ENCODE measurements at regions not wholly inside any gene's neighbourhood (a gene's known extent, or its start where the extent isn't known, plus 50 kb on each side); places are given as distances from the start of the nearest gene placed in this dataset.
"Not testable (repeated sequence)": the region's sequence is repeated elsewhere in the genome, so short reads cannot be mapped to it uniquely, and the experiment has no call there.

DNA sequence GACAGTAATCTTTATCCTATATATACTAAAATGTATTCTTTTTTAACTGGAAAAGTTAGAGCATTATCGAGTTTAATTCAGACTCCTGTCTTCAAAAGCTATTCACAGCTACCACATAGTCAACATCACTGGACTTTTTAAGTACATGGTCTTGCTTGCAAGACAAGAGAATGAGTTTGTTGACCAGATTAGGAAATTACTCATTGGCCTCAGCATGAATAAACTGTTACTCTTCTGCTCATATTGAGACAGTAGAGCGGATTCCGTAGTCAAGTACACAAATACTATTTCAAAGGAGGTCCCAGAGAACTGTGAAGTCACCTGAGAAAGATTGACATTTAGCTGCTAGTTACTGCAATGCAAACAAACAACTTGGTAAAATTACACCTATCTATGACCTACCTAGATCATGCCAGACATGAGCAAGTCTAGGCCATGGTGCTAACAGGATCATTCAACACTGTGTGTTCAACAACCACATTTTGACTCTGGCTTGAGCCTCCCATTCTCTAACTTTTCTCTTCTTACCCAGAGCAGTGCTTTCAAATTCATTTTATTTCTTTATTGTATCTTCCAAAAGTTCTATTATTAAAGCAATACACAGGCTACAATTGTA, 280.9 kb downstream of the NEBL start:
- DNase-seq: no peak
- Histone ChIP-seq H3K4me3 (ENCODE audit: insufficient read depth, low read depth, low read length) (no peak overlapping the region), H3K36me3 (replicated peaks; ENCODE audit: control insufficient read depth, insufficient read depth, low read length) (no peaks in the 10 kb centered on the region), H3K27me3 (ENCODE audit: control insufficient read depth, insufficient read depth, low read length) (no peaks in the 10 kb centered on the region)

- Histone ChIP-seq H3K27me3 (ENCODE audit: control insufficient read depth, insufficient read depth, low read length) (no peaks in the 10 kb centered on the region), H3K4me3 (ENCODE audit: insufficient read depth, low read depth, low read length) (no peak overlapping the region), H3K36me3 (replicated peaks; ENCODE audit: control insufficient read depth, insufficient read depth, low read length) (no peaks in the 10 kb centered on the region)
- no peak for DNase-seq
Measured at GRCh38 chr10:20615395-20615794, 281.7 kb downstream of the NEBL start.

- peak; percentile 12 for DNase-seq
- Histone ChIP-seq H3K27me3 (ENCODE audit: control insufficient read depth, insufficient read depth, low read length) (no peaks in the 10 kb centered on the region), H3K4me3 (ENCODE audit: insufficient read depth, low read depth, low read length) (no peak overlapping the region), H3K36me3 (replicated peaks; ENCODE audit: control insufficient read depth, insufficient read depth, low read length) (no peaks in the 10 kb centered on the region)
Measured at GRCh38 chr10:20614911-20615310, 282.2 kb downstream of the NEBL start.

- H3K36me3 ChIP-seq (replicated peaks; ENCODE audit: control insufficient read depth, insufficient read depth, low read length): no peaks in the 10 kb centered on the region
- H3K4me3 ChIP-seq (ENCODE audit: insufficient read depth, low read depth, low read length): no peak overlapping the region
- H3K27me3 ChIP-seq (ENCODE audit: control insufficient read depth, insufficient read depth, low read length): no peaks in the 10 kb centered on the region
- no peak for DNase-seq
Measured at GRCh38 chr10:20608503-20608902, 288.6 kb downstream of the NEBL start.

DNA sequence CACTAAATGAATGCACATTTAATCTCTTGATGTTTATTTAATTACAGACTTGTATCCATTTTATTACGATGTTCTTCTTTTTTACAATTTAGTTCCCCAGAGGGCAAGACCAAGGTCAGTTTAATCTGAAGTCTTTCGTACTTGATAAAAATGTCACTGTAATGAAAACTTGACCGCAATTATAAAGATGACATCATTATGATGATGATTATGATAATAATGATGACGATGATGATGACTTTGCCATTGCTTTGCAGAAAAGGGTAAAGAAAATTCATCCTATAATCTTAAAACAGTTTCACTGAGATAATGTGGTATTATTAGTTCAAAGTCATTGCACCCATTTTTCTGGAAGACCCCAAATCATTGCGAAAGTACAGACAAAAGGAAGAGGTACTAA, 290.1 kb downstream of the NEBL start:
- H3K4me3 ChIP-seq (ENCODE audit: insufficient read depth, low read depth, low read length): no peak overlapping the region
- no peaks in the 10 kb centered on the region for H3K36me3 ChIP-seq (replicated peaks; ENCODE audit: control insufficient read depth, insufficient read depth, low read length)
- no peak for DNase-seq
- no peaks in the 10 kb centered on the region for H3K27me3 ChIP-seq (ENCODE audit: control insufficient read depth, insufficient read depth, low read length)

DNA sequence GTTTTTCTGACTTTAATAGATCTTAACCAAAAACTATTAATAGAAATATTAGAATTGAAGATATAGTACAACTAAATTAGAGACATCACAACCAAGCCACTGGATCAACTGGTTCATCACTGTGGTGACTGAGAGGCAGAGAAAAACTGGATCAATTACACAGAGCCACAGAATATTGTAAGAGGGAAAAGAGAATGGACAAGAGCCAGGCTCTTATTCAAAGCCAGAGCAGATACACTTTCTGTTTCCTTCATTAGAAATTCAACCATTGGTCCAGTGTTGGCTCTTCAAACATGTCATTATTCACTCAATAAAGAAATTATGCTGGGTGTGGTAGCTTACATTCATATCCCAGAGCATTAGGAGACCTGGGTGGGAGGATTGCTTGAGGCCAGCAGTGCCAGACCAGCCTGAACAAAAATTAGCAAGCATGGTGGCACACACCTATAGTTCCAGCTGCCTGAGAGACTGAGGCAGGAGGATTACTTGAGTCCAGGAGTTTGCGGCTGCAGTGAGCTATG, 295.1 kb downstream of the NEBL start:
- Histone ChIP-seq H3K27me3 (ENCODE audit: control insufficient read depth, insufficient read depth, low read length) (no peaks in the 10 kb centered on the region), H3K36me3 (replicated peaks; ENCODE audit: control insufficient read depth, insufficient read depth, low read length) (no peaks in the 10 kb centered on the region), H3K4me3 (ENCODE audit: insufficient read depth, low read depth, low read length) (no peak overlapping the region)
- DNase-seq: no peak

DNA sequence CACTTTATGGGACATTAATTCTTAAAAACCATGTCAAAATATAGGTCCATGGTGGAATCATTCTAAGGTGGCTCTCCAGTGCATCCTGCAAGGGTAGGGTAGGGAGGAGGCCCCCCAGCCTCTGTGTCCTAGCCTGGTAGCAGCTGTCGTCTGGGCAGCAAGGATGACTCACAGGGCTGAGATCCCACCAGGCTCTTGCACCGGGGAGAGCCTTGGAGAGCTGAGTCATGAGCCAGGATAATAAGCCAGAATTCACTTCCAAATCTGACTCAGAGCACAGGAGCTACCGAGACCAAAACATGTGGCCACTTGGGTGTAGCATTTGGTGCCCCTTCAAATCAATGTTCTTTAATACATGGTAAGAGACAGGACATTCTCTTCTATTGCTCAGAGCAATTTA, 298.5 kb downstream of the NEBL start:
- no peak for DNase-seq
- H3K27me3 ChIP-seq (ENCODE audit: control insufficient read depth, insufficient read depth, low read length): no peaks in the 10 kb centered on the region
- H3K4me3 ChIP-seq (ENCODE audit: insufficient read depth, low read depth, low read length): no peak overlapping the region
- no peaks in the 10 kb centered on the region for H3K36me3 ChIP-seq (replicated peaks; ENCODE audit: control insufficient read depth, insufficient read depth, low read length)

- Histone ChIP-seq H3K27me3 (ENCODE audit: control insufficient read depth, insufficient read depth, low read length) (no peaks in the 10 kb centered on the region), H3K4me3 (ENCODE audit: insufficient read depth, low read depth, low read length) (no peak overlapping the region), H3K36me3 (replicated peaks; ENCODE audit: control insufficient read depth, insufficient read depth, low read length) (no peaks in the 10 kb centered on the region)
- DNase-seq: no peak
Measured at GRCh38 chr10:20596911-20597310, 300.2 kb downstream of the NEBL start.

DNA sequence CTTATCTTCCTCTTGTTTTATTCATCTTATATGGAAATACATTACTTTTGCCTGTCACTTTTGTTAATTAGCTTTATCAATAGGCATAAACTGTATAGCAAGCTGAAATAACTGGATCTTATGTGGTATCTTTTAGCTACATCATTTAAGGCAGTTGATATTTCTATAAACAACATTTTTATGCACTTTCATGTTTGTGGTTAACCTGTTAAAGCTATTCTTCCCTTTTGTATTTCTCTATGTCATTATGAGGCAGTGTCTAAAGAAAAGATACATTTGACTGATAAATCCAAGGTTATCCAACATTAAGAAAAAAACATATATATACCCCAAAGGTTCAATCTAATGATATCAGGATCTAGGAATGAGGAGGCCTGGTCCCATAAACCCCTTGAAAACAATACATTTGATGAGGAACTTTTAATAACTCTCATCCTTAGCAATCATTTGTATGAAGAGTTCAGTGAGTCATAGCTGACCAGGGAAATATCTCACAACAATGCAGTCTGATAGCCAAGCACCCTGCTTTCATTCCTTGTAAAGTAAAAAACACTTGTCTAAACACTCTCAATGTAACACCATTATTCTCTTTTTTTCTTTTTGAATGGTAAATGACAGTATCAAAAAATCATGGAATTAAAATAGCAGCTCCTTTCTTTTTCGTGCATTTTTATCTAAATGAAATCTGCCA, 300.9 kb downstream of the NEBL start:
- no peaks in the 10 kb centered on the region for H3K36me3 ChIP-seq (replicated peaks; ENCODE audit: control insufficient read depth, insufficient read depth, low read length)
- no peak overlapping the region for H3K4me3 ChIP-seq (ENCODE audit: insufficient read depth, low read depth, low read length)
- no peaks in the 10 kb centered on the region for H3K27me3 ChIP-seq (ENCODE audit: control insufficient read depth, insufficient read depth, low read length)
- no peak for DNase-seq

- Histone ChIP-seq H3K27me3 (ENCODE audit: control insufficient read depth, insufficient read depth, low read length) (no peaks in the 10 kb centered on the region), H3K4me3 (ENCODE audit: insufficient read depth, low read depth, low read length) (no peak overlapping the region), H3K36me3 (replicated peaks; ENCODE audit: control insufficient read depth, insufficient read depth, low read length) (no peaks in the 10 kb centered on the region)
- DNase-seq: no peak
Measured at GRCh38 chr10:20593649-20594048, 303.5 kb downstream of the NEBL start.

- no peaks in the 10 kb centered on the region for H3K27me3 ChIP-seq (ENCODE audit: control insufficient read depth, insufficient read depth, low read length)
- H3K36me3 ChIP-seq (replicated peaks; ENCODE audit: control insufficient read depth, insufficient read depth, low read length): no peaks in the 10 kb centered on the region
- no peak for DNase-seq
- no peak overlapping the region for H3K4me3 ChIP-seq (ENCODE audit: insufficient read depth, low read depth, low read length)
Measured at GRCh38 chr10:20582041-20582440, 315.1 kb downstream of the NEBL start.

DNA sequence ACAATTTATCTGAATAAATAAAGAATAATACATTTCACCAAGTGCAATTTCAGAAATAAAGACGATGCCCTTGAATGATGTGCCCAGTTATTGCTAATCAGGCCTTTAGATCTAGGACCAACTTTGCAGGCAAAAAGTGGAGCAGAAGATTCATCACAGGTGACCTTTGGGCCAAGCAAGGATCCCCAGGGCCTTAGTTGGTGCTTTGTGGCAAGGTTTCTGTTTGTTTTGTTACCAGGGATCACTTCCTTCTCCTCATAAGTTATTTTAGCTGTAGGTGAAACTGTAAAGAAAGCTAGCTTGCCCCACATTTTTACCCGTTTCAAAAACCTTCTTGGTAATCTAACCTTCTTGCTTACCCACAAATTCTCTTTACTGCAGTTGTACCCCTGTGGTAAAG, 323.2 kb downstream of the NEBL start:
- no peak for DNase-seq
- no peaks in the 10 kb centered on the region for H3K36me3 ChIP-seq (replicated peaks; ENCODE audit: control insufficient read depth, insufficient read depth, low read length)
- no peaks in the 10 kb centered on the region for H3K27me3 ChIP-seq (ENCODE audit: control insufficient read depth, insufficient read depth, low read length)
- no peak overlapping the region for H3K4me3 ChIP-seq (ENCODE audit: insufficient read depth, low read depth, low read length)

GRCh38 chr10:20555990-20556389, 341.1 kb downstream of the NEBL start:
- not testable (repeated sequence) for H3K4me3 ChIP-seq (ENCODE audit: insufficient read depth, low read depth, low read length); H3K36me3 ChIP-seq (replicated peaks; ENCODE audit: control insufficient read depth, insufficient read depth, low read length); H3K27me3 ChIP-seq (ENCODE audit: control insufficient read depth, insufficient read depth, low read length); DNase-seq

DNA sequence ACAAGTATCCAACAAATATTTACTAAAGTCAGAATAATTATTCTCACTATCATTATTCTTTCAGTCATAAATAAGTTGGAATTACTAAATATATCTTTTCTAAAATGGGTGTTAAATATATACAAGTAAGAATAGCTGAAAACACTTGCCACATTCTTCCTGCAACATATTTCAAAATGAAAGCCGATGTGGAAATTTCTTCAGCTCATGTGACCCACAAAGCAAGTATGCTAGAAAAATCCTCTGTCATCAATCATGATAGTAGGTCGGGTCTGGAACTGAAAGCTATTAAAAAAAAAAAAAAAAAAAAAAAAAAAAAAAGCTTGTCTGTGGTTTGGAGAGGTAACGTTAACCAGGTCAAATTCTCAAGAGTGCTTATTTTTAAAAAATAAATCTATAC, 344.7 kb downstream of the NEBL start:
- H3K27me3 ChIP-seq (ENCODE audit: control insufficient read depth, insufficient read depth, low read length): no peaks in the 10 kb centered on the region
- no peak for DNase-seq
- H3K4me3 ChIP-seq (ENCODE audit: insufficient read depth, low read depth, low read length): no peak overlapping the region
- no peaks in the 10 kb centered on the region for H3K36me3 ChIP-seq (replicated peaks; ENCODE audit: control insufficient read depth, insufficient read depth, low read length)

GRCh38 chr10:20551761-20552160, 345.4 kb downstream of the NEBL start:
- H3K4me3 ChIP-seq (ENCODE audit: insufficient read depth, low read depth, low read length): no peak overlapping the region
- no peaks in the 10 kb centered on the region for H3K36me3 ChIP-seq (replicated peaks; ENCODE audit: control insufficient read depth, insufficient read depth, low read length)
- DNase-seq: no peak
- no peaks in the 10 kb centered on the region for H3K27me3 ChIP-seq (ENCODE audit: control insufficient read depth, insufficient read depth, low read length)

All from H7 (cell line).